AG04449 (cell line): ENCODE measurements at regions not wholly inside any gene's neighbourhood (a gene's known extent, or its start where the extent isn't known, plus 50 kb on each side); places are given as distances from the start of the nearest gene placed in this dataset.

ENCODE experiments used
- CTCF ChIA-PET: fragments of 350-600 bp; formaldehyde crosslinking; extraction: SDS; loops from one replicate; lab custom pipeline; 2021; ENCODE audit warnings: antibody characterized with exemption; lab: Yijun Ruan, JAX
- POLR2A ChIA-PET: fragments of 400-600, 350-600 bp; formaldehyde crosslinking; extraction: SDS; loops from one replicate; lab custom pipeline; 2020; ENCODE audit warnings: antibody characterized with exemption, inconsistent platforms; lab: Yijun Ruan, JAX
- DNase-seq: peaks from one replicate; pipeline ENCODE4 v3.0.0-alpha.2; 2010; ENCODE audit warnings: low read depth, low spot score
- H3K4me3 ChIP-seq: 2 replicates; pipeline ENCODE4 v1.5.1; 2011; ENCODE audit warnings: low read depth, mild to moderate bottlenecking, control low read depth, low read length
- TF ChIP-seq, protein P1 (sequence below): IDR thresholded peaks from one replicate; pipeline ENCODE4 v1.5.1; 2011; ENCODE audit warnings: mild to moderate bottlenecking, moderate library complexity, low read length, control low read depth, inconsistent platforms; ENCODE audit not compliant: insufficient read depth; ENCODE audit errors: missing control alignments

DNA sequence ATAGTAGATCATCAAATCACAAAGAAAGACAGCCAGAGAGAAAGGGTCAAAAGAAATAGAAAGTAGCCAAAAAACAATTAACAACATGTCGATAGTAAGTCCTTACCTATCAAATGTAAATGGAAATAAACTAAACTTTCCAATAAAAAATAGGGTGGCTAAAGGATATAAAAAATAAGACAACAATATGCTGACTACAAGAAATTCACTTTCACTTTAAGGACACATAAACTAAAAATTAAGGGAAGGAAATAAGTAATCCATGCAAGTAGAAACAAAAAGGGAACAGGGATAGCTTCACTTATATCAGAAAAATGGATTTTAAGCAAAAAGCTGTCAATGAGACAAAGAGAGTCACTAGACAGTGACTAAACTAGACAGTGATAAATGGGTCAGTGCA lies 903.9 kb upstream of the ZEB2 start:
- ChIA-PET CTCF (no interaction called here), POLR2A (no interaction called here)
- no peak for DNase-seq
- TF ChIP-seq, protein P1, sequence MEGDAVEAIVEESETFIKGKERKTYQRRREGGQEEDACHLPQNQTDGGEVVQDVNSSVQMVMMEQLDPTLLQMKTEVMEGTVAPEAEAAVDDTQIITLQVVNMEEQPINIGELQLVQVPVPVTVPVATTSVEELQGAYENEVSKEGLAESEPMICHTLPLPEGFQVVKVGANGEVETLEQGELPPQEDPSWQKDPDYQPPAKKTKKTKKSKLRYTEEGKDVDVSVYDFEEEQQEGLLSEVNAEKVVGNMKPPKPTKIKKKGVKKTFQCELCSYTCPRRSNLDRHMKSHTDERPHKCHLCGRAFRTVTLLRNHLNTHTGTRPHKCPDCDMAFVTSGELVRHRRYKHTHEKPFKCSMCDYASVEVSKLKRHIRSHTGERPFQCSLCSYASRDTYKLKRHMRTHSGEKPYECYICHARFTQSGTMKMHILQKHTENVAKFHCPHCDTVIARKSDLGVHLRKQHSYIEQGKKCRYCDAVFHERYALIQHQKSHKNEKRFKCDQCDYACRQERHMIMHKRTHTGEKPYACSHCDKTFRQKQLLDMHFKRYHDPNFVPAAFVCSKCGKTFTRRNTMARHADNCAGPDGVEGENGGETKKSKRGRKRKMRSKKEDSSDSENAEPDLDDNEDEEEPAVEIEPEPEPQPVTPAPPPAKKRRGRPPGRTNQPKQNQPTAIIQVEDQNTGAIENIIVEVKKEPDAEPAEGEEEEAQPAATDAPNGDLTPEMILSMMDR = no peak
- H3K4me3 ChIP-seq = no peak overlapping the region

DNA sequence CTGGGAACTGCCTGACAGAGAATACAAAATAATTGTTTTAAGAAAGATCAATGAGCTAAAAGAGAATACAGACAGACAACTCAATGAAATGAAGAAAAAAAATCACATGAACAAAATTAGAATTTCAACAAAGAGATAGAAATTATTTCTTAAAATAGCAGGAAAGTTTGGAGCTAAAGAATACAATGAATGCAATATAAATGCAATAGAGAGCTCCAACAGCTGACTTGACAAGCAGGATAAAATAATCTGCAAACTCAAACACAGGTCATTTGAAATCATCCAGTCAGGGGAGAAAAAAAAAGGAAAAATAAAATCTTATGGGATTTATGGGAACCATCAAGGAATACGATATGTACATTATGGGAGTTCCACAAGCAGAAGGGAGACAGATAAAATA lies 902.7 kb upstream of the ZEB2 start:
- no peak overlapping the region for H3K4me3 ChIP-seq
- no peak for DNase-seq
- TF ChIP-seq, protein P1 = no peak
- ChIA-PET CTCF (no interaction called here), POLR2A (no interaction called here)

DNA sequence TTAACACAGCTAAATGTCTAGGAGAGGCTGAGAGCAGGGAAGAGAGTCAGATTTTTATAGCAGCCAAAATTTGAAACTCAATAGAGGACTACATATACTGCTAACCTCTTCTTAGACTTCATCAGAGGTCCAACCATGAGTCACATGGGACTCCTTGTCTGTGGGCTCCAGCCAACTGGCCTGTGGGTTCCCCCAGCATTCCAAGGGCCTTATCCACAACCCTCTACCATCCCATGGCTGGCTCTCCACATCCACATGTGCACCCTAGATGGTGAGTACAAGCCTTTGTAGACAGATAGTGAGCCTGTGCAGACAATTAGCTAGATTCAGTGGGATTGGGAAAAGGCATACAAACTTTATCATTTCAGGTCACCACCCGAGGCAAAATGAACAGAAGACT lies 901.9 kb upstream of the ZEB2 start:
- TF ChIP-seq, protein P1 = no peak
- ChIA-PET POLR2A (no interaction called here), CTCF (no interaction called here)

DNA sequence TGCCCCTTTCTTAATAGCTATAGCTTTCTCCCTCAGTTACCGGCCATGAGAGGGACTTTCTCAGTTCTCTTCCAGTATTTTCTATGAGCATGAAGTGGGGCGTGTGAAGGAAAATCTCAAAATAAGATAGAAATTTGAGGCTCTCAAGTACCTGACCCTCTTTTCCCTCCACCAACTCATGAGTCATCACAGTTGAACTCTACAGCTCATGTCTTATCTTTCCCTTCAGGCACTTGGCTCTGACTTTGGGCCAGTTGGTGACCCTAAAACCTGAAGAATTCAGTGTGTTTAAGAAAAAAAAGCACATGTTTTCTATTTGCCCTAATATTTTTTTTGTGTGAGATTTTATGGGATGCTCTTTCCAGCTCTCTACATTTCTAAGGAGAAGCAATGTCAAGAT lies 896.7 kb upstream of the ZEB2 start:
- no peak for DNase-seq
- CTCF ChIA-PET = no interaction called here
- POLR2A ChIA-PET = no interaction called here
- TF ChIP-seq, protein P1 = no peak
- H3K4me3 ChIP-seq = no peak overlapping the region

More for the DNA sequence above, 901.9 kb upstream of the ZEB2 start:
- no peak overlapping the region for H3K4me3 ChIP-seq
- no peak for DNase-seq

DNA sequence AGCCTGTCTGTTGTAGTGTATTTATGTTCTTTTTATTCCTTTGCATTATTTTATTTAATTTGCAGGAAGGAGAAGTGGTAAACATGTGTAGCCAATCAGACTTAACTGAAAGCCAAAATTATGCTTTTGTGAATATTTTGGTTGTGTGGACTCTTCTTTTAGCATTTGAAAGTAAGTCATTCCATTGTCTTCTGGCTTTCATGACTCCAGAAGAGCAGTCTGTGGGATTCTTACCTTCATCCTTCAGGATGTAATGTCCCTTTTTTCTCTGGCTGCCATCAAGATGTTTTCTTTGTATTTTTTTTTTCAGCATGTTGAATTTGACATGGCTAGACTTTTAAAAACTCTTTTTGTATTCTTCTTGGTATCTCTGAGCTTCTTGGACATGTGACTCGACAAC lies 895.2 kb upstream of the ZEB2 start:
- DNase-seq = no peak
- CTCF ChIA-PET = no interaction called here
- H3K4me3 ChIP-seq = no peak overlapping the region
- TF ChIP-seq, protein P1 = no peak
- POLR2A ChIA-PET = no interaction called here

DNA sequence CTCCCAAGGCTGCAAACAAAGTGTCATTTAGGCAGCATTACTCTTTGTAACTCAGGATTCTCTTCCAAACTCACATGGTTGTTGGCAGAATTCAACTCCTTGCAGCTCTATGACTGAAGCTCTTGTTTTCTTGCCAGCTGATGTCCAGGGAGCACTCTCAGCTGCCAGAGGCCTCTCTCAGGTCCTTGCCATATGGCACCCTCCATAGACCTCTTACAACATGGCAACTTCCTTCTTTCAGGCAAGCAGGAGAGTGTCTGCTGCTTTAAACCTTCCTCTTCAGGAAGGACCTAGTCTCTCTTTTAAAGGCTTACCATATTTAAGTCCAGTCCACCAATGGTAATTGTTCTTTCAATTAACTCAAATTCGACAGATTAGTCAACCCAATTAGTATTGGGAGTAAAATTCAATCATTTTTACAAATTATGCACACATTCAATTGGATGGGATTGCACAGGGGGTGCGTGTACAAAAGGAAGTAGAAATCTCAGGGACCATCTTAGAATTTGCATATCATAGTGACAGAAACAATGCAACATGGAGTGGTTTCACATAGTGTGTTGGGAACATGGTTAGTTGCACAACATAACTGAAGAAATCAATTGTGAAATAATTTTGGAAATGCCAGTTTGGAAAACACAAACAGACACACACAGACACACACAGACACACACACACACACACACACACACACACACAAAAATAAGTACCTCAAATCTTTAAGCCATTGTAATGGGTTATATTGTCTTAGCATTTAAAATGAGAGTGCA lies 893.5 kb upstream of the ZEB2 start:
- ChIA-PET CTCF (no interaction called here), POLR2A (no interaction called here)
- no peak overlapping the region for H3K4me3 ChIP-seq
- DNase-seq = no peak
- TF ChIP-seq, protein P1 = no peak
